ENCODE measurements at regions not wholly inside any gene's neighbourhood (a gene's known extent, or its start where the extent isn't known, plus 50 kb on each side); places are given as distances from the start of the nearest gene placed in this dataset.
A peak's percentile ranks its signal among the peaks of the same experiment; 100 is the strongest.

- no peak overlapping the region for H3K4me3 ChIP-seq
- no peak for DNase-seq
- no peaks in the 10 kb centered on the region for H3K36me3 ChIP-seq
- H3K27me3 ChIP-seq = no peaks in the 10 kb centered on the region
- no peak for TF ChIP-seq CTCF (IDR thresholded peaks at IDR 0.05)
- TF ChIP-seq POLR2A (IDR thresholded peaks at IDR 0.05) = no peak
- intact Hi-C loops (cut with DNase I) = no loop called here
- H3K27ac ChIP-seq = no peak overlapping the region
- WGBS, 2 donors = 50% methylated on average over 3 of the region's 3 CpGs
- no peaks in the 10 kb centered on the region for H3K4me1 ChIP-seq
- no peaks in the 10 kb centered on the region for H3K9me3 ChIP-seq
Measured at GRCh38 chr9:108803428-108804065, 52.2 kb downstream of the ACTL7B start.

GRCh38 chr9:108802967-108803366 is 52.8 kb downstream of the ACTL7B start:
- intact Hi-C loops (cut with DNase I) = no loop called here
- no peak for DNase-seq
- Histone ChIP-seq H3K4me1 (no peaks in the 10 kb centered on the region), H3K27ac (no peak overlapping the region), H3K27me3 (no peaks in the 10 kb centered on the region), H3K36me3 (no peaks in the 10 kb centered on the region), H3K9me3 (no peaks in the 10 kb centered on the region), H3K4me3 (no peak overlapping the region)
- TF ChIP-seq POLR2A (IDR thresholded peaks at IDR 0.05) = no peak
- no peak for TF ChIP-seq CTCF (IDR thresholded peaks at IDR 0.05)
- WGBS, 2 donors = 79 to 96% methylated on average over 4 of the region's 4 CpGs

- Histone ChIP-seq H3K4me1 (no peaks in the 10 kb centered on the region), H3K9me3 (no peaks in the 10 kb centered on the region), H3K4me3 (no peak overlapping the region), H3K36me3 (no peaks in the 10 kb centered on the region), H3K27me3 (no peaks in the 10 kb centered on the region), H3K27ac (no peak overlapping the region)
- intact Hi-C loops (cut with DNase I) = no loop called here
- WGBS, 2 donors = 63 to 72% methylated on average over 2 of the region's 2 CpGs
- DNase-seq = no peak
- TF ChIP-seq CTCF (IDR thresholded peaks at IDR 0.05) (no peak), POLR2A (IDR thresholded peaks at IDR 0.05) (no peak)
Measured at GRCh38 chr9:108801949-108802348, 53.8 kb downstream of the ACTL7B start.

GRCh38 chr9:108800632-108801099 is 55.1 kb downstream of the ACTL7B start:
- DNase-seq = no peak

GRCh38 chr9:108793573-108793972 is 62.2 kb downstream of the ACTL7B start:
- 85 to 93% methylated on average over 3 of the region's 4 CpGs for WGBS, 2 donors
- TF ChIP-seq CTCF (IDR thresholded peaks at IDR 0.05) = no peak
- intact Hi-C loops (cut with DNase I) = no loop called here

More at GRCh38 chr9:108800632-108801099, 55.1 kb downstream of the ACTL7B start:
- intact Hi-C loops (cut with DNase I) = no loop called here
- Histone ChIP-seq H3K9me3 (no peaks in the 10 kb centered on the region), H3K27ac (peak overlapping the region in 2 of 4 donors; percentile 15 to 39), H3K36me3 (no peaks in the 10 kb centered on the region), H3K4me3 (no peak overlapping the region), H3K4me1 (no peaks in the 10 kb centered on the region), H3K27me3 (no peaks in the 10 kb centered on the region)
- whole genome bisulfite sequencing, 2 donors = 59 to 65% methylated on average over 3 of the region's 3 CpGs
- no peak for TF ChIP-seq CTCF (IDR thresholded peaks at IDR 0.05)
- TF ChIP-seq POLR2A (IDR thresholded peaks at IDR 0.05) = no peak

More at GRCh38 chr9:108793573-108793972, 62.2 kb downstream of the ACTL7B start:
- Histone ChIP-seq H3K9me3 (peaks cover 0 to 9% (median 0%) of the 10 kb centered on the region in 3 donors), H3K36me3 (no peaks in the 10 kb centered on the region), H3K27ac (no peak overlapping the region), H3K4me1 (peaks cover 0 to under 1% (median 0%) of the 10 kb centered on the region in 3 donors), H3K4me3 (no peak overlapping the region), H3K27me3 (no peaks in the 10 kb centered on the region)
- no peak for DNase-seq
